GM23338 (cell line): ENCODE measurements at regions not wholly inside any gene's neighbourhood (a gene's known extent, or its start where the extent isn't known, plus 50 kb on each side); places are given as distances from the start of the nearest gene placed in this dataset.

Experiments
- ATAC-seq: fragments of 200-7000 bp; cut with Tn5 transposase; 3 replicates; pipeline ENCODE4 v1.9.1; 2020
- DNase-seq: peaks from one replicate; pipeline ENCODE4 v3.0.0-alpha.2; 2015; ENCODE audit warnings: low spot score
- H2AFZ ChIP-seq: fragments of 200-600 bp; sonication (generic); 2 replicates; pipeline ENCODE4 v1.8.0; 2016; ENCODE audit warnings: antibody characterized with exemption, mild to moderate bottlenecking, moderate library complexity
- H3F3A ChIP-seq: fragments of 200-600 bp; sonication (generic); replicated peaks from 2 replicates; pipeline ENCODE4 v1.8.0; 2017; ENCODE audit warnings: antibody characterized with exemption, mixed run types, low read depth
- H3K27ac ChIP-seq: fragments of 200-600 bp; sonication (generic); 2 replicates; pipeline ENCODE4 v1.6.1; 2016; ENCODE audit warnings: low read depth
- H3K27me3 ChIP-seq: fragments of 200-600 bp; sonication (generic); 2 replicates; pipeline ENCODE4 v1.8.0; 2016; ENCODE audit warnings: mild to moderate bottlenecking, mixed run types, moderate library complexity; ENCODE audit not compliant: insufficient read depth
- H3K36me3 ChIP-seq: fragments of 200-600 bp; sonication (generic); 2 replicates; pipeline ENCODE4 v1.8.0; 2016; ENCODE audit warnings: mild to moderate bottlenecking; ENCODE audit not compliant: insufficient read depth
- H3K4me1 ChIP-seq: fragments of 200-600 bp; sonication (generic); 2 replicates; pipeline ENCODE4 v1.8.0; 2016; ENCODE audit warnings: mild to moderate bottlenecking, moderate library complexity; ENCODE audit not compliant: insufficient read depth
- H3K4me2 ChIP-seq: fragments of 200-600 bp; sonication (generic); 2 replicates; pipeline ENCODE4 v1.7.1; 2017; ENCODE audit warnings: mixed run types
- H3K4me3 ChIP-seq: fragments of 200-600 bp; sonication (generic); 2 replicates; pipeline ENCODE4 v1.6.1; 2016; ENCODE audit warnings: mixed run types
- H3K79me2 ChIP-seq: fragments of 200-600 bp; sonication (generic); replicated peaks from 2 replicates; pipeline ENCODE4 v1.8.0; 2017; ENCODE audit warnings: mild to moderate bottlenecking; ENCODE audit not compliant: insufficient read depth
- H3K9me2 ChIP-seq: fragments of 200-600 bp; sonication (generic); 2 replicates; pipeline ENCODE4 v1.8.0; 2017; ENCODE audit not compliant: insufficient read depth
- H4K20me1 ChIP-seq: fragments of 200-600 bp; sonication (generic); replicated peaks from 2 replicates; pipeline ENCODE4 v1.8.0; 2017; ENCODE audit warnings: mild to moderate bottlenecking; ENCODE audit not compliant: insufficient read depth
- H3K27ac Mint-ChIP-seq: 2 replicates; pipeline ENCODE4 v1.8.0; 2020; ENCODE audit warnings: inconsistent platforms, mild to moderate bottlenecking, moderate library complexity, mixed read lengths
- H3K27me3 Mint-ChIP-seq: 3 replicates; pipeline ENCODE4 v1.8.0; 2022; ENCODE audit warnings: low read depth, mild to moderate bottlenecking, moderate library complexity, mixed read lengths, inconsistent platforms; ENCODE audit not compliant: insufficient read depth, poor library complexity
- H3K36me3 Mint-ChIP-seq: 3 replicates; pipeline ENCODE4 v1.8.0; 2021; ENCODE audit warnings: low read depth, mild to moderate bottlenecking, inconsistent platforms, moderate library complexity, mixed read lengths
- H3K4me1 Mint-ChIP-seq: 3 replicates; pipeline ENCODE4 v1.8.0; 2020; ENCODE audit warnings: mild to moderate bottlenecking, inconsistent platforms, mixed read lengths
- H3K4me3 Mint-ChIP-seq: 3 replicates; pipeline ENCODE4 v1.8.0; 2021; ENCODE audit warnings: moderate library complexity, mild to moderate bottlenecking, inconsistent platforms, mixed read lengths
- H3K9me3 Mint-ChIP-seq: 3 replicates; pipeline ENCODE4 v1.8.0; 2020; ENCODE audit warnings: moderate library complexity, mild to moderate bottlenecking, inconsistent platforms, mixed read lengths
- CTCF ChIP-seq, 2 experiments: fragments of 200-600 bp in 1 of 2; sonication (generic) in 1 of 2; conservative IDR thresholded peaks; 2 replicates each; pipeline versions ENCODE4 v1.5.1 to v1.6.1; 2016 to 2017; ENCODE audit warnings: antibody characterized with exemption in 2 of 2, low read depth in 2 of 2, mild to moderate bottlenecking in 2 of 2, moderate library complexity in 1 of 2
- EZH2 ChIP-seq: fragments of 200-600 bp; sonication (generic); IDR thresholded peaks from one replicate; pipeline ENCODE4 v1.8.0; 2017; ENCODE audit warnings: antibody characterized with exemption, mild to moderate bottlenecking, low read depth; ENCODE audit not compliant: unreplicated experiment
- NANOG ChIP-seq: IDR thresholded peaks from 2 replicates; pipeline ENCODE4 v1.6.1; 2016; ENCODE audit warnings: antibody characterized with exemption, borderline replicate concordance
- POLR2AphosphoS5 ChIP-seq: IDR thresholded peaks from 2 replicates; pipeline ENCODE4 v1.6.1; 2016; ENCODE audit warnings: antibody characterized with exemption, low read depth
- REST ChIP-seq: IDR thresholded peaks from one replicate; pipeline ENCODE4 v1.6.1; 2018; ENCODE audit warnings: antibody characterized with exemption; ENCODE audit not compliant: unreplicated experiment
- STAT1 ChIP-seq: IDR thresholded peaks from one replicate; pipeline ENCODE4 v1.6.1; 2016; ENCODE audit warnings: antibody characterized with exemption; ENCODE audit not compliant: unreplicated experiment
- ZNF114 ChIP-seq: fragments of 250-450 bp; sonication (Bioruptor Pico); IDR thresholded peaks from 2 replicates; pipeline ENCODE4 v1.5.0; 2020; ENCODE audit warnings: mild to moderate bottlenecking, moderate library complexity
- ZNF331 ChIP-seq: fragments of 250-450 bp; sonication (Bioruptor Pico); IDR thresholded peaks from 2 replicates; pipeline ENCODE4 v1.5.0; 2020; ENCODE audit warnings: low read depth, mild to moderate bottlenecking, moderate library complexity
- ZNF462 ChIP-seq: fragments of 250-450 bp; sonication (Bioruptor Pico); IDR thresholded peaks from 2 replicates; pipeline ENCODE4 v1.5.0; 2020; ENCODE audit warnings: mild to moderate bottlenecking, moderate library complexity
- TF ChIP-seq, protein P1 (sequence below): IDR thresholded peaks from 2 replicates; pipeline ENCODE4 v1.6.1; 2016; ENCODE audit warnings: antibody characterized with exemption

- H3K27ac Mint-ChIP-seq = no peak overlapping the region
- Histone ChIP-seq H3K4me2 (no peak overlapping the region), H2AFZ (no peak overlapping the region), H3K79me2 (no peaks in the 10 kb centered on the region), H3K4me3 (no peak overlapping the region), H3K36me3 (peaks cover 3% of the 10 kb centered on the region; the same call in 1 of the 2 replicates), H4K20me1 (no peaks in the 10 kb centered on the region), H3F3A (no peaks in the 10 kb centered on the region), H3K9me2 (0 out of 2 replicates have a peak, but pooled peaks cover 5% of the 10 kb centered on the region), H3K27me3 (no peaks in the 10 kb centered on the region), H3K4me1 (no peaks in the 10 kb centered on the region), H3K27ac (no peak overlapping the region)
- peaks cover 46% of the 10 kb centered on the region for H3K36me3 Mint-ChIP-seq
- no peaks in the 10 kb centered on the region for H3K27me3 Mint-ChIP-seq
- H3K4me3 Mint-ChIP-seq = no peak overlapping the region
- H3K4me1 Mint-ChIP-seq = no peaks in the 10 kb centered on the region
- TF ChIP-seq CTCF (conservative IDR thresholded peaks at IDR 0.05; ENCODE audit: low read depth in 2 of 2) (peak; percentile 28 to 29; a peak in 3 of 4 replicates), REST (no peak)
- ATAC-seq (no peak), DNase-seq (no peak)
- H3K9me3 Mint-ChIP-seq = peaks cover 93% of the 10 kb centered on the region
These were observed 211.2 kb downstream of the C6orf118 start for GRCh38 chr6:165098165-165098564.

DNA sequence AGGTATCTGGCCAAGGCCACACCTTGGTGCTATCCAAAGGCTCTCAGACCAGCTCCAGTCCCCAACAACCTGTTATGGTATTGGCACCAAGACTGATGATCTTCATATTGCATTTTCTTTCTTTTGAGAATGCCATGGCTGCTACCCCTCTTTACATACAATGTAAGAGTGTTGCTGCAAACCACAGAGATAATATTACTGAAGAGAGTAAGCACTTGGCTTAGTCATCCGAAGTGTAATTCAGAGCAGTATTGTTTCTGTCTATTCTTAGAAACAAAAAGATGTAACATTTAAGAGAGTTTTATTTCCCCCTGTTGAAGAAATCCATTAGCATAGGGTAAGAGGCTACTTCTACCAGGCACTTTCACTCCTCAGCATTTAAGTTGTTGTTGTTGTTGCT, 212.5 kb downstream of the C6orf118 start:
- Histone ChIP-seq H3K4me2 (no peak overlapping the region), H3K79me2 (no peaks in the 10 kb centered on the region), H3K36me3 (peaks cover 3% of the 10 kb centered on the region; the same call in 1 of the 2 replicates), H2AFZ (no peak overlapping the region), H3K4me1 (no peaks in the 10 kb centered on the region), H3K9me2 (0 out of 2 replicates have a peak, but pooled peaks cover 5% of the 10 kb centered on the region), H3K4me3 (no peak overlapping the region), H3K27me3 (no peaks in the 10 kb centered on the region), H3F3A (no peaks in the 10 kb centered on the region), H3K27ac (no peak overlapping the region), H4K20me1 (no peaks in the 10 kb centered on the region)
- H3K9me3 Mint-ChIP-seq = peaks cover 93% of the 10 kb centered on the region
- DNase-seq (no peak), ATAC-seq (no peak)
- peaks cover 48% of the 10 kb centered on the region for H3K36me3 Mint-ChIP-seq
- no peaks in the 10 kb centered on the region for H3K27me3 Mint-ChIP-seq
- H3K27ac Mint-ChIP-seq = no peak overlapping the region
- H3K4me1 Mint-ChIP-seq = no peaks in the 10 kb centered on the region
- H3K4me3 Mint-ChIP-seq = no peak overlapping the region
- TF ChIP-seq EZH2 (no peak), NANOG (no peak), ZNF462 (CRISPR knock-in tag) (no peak), ZNF114 (no peak), STAT1 (no peak), ZNF331 (CRISPR knock-in tag) (no peak), POLR2AphosphoS5 (no peak)
- TF ChIP-seq, protein P1, sequence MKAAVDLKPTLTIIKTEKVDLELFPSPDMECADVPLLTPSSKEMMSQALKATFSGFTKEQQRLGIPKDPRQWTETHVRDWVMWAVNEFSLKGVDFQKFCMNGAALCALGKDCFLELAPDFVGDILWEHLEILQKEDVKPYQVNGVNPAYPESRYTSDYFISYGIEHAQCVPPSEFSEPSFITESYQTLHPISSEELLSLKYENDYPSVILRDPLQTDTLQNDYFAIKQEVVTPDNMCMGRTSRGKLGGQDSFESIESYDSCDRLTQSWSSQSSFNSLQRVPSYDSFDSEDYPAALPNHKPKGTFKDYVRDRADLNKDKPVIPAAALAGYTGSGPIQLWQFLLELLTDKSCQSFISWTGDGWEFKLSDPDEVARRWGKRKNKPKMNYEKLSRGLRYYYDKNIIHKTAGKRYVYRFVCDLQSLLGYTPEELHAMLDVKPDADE = no peak
